GM10248 (cell line): ENCODE measurements at regions not wholly inside any gene's neighbourhood (a gene's known extent, or its start where the extent isn't known, plus 50 kb on each side); places are given as distances from the start of the nearest gene placed in this dataset.
"Not testable (repeated sequence)": the region's sequence is repeated elsewhere in the genome, so short reads cannot be mapped to it uniquely, and the experiment has no call there.

Experiments used
- CTCF ChIA-PET: fragments of 300-600 bp; sonication (Branson Sonifier 250); formaldehyde crosslinking; extraction: SDS; loops from one replicate; lab custom pipeline; 2021; ENCODE audit warnings: antibody characterized with exemption; lab: Yijun Ruan, JAX
- POLR2A ChIA-PET: fragments of 350-650 bp; sonication (Branson Sonifier 250); formaldehyde crosslinking; extraction: SDS; loops from one replicate; lab custom pipeline; 2020; ENCODE audit warnings: antibody characterized with exemption; lab: Yijun Ruan, JAX
- DNase-seq: peaks from one replicate; pipeline ENCODE4 v3.0.0; 2012; ENCODE audit errors: extremely low spot score
- CTCF ChIP-seq: IDR thresholded peaks from 2 replicates; pipeline ENCODE4 v1.5.1; 2012; ENCODE audit warnings: mild to moderate bottlenecking, low read depth; ENCODE audit errors: extremely low read depth, missing control alignments, control extremely low read depth

- CTCF ChIA-PET = interaction anchor here (1.2 kb wide), 1 partner anchor 11 kb away, joined by 3 read pairs; no protein-coding TSS in a partner anchor
- POLR2A ChIA-PET = no interaction called here
- TF ChIP-seq CTCF = no peak
- DNase-seq = no peak
Observed at GRCh38 chr12:128111951-128112350, 155.0 kb upstream of the TMEM132C start.

DNA sequence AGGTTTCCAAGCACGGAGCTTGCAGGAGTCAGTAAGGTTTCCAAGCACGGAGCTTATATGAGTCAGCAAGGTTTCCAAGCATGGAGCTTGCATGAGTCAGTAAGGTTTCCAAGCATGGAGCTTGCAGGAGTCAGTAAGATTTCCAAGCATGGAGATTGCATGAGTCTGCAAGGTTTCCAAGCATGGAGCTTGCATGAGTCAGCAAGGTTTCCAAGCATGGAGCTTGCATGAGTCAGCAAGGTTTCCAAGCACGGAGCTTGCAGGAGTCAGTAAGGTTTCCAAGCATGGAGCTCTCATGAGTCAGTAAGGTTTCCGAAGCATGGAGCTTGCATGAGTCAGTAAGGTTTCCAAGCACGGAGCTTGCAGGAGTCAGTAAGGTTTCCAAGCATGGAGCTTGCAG lies 153.7 kb upstream of the TMEM132C start:
- DNase-seq, POLR2A ChIA-PET: not testable (repeated sequence)
- CTCF ChIA-PET = interaction anchor here (1.2 kb wide), 1 partner anchor 10 kb away, joined by 3 read pairs; no protein-coding TSS in a partner anchor

DNA sequence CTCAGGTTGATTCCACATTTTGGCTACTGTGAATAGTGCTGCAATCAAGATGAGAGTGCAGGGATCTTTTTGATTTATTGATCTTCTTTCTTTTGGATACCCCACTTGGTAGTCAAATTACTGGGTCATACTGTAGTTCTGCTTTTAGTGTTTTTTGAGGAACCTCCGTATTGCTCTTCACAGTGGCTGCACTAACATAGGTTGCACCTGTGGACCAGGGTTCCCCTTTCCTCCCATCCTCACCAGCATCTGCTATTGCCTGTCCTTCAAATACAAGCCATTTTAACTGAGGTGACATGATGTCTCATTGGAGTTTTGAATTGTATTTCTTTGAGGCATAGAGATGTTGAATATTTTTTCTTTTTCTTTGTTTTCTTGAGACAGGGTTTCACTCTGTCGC lies 152.5 kb upstream of the TMEM132C start:
- DNase-seq = no peak
- TF ChIP-seq CTCF = no peak
- CTCF ChIA-PET = interaction anchor here (0.8 kb wide), 1 partner anchor 13 kb away, joined by 3 read pairs; no protein-coding TSS in a partner anchor
- POLR2A ChIA-PET = no interaction called here

- CTCF ChIA-PET = no interaction called here
- DNase-seq = no peak
- POLR2A ChIA-PET = no interaction called here
- TF ChIP-seq CTCF = no peak
Observed at GRCh38 chr12:128116537-128116936, 150.4 kb upstream of the TMEM132C start.

DNA sequence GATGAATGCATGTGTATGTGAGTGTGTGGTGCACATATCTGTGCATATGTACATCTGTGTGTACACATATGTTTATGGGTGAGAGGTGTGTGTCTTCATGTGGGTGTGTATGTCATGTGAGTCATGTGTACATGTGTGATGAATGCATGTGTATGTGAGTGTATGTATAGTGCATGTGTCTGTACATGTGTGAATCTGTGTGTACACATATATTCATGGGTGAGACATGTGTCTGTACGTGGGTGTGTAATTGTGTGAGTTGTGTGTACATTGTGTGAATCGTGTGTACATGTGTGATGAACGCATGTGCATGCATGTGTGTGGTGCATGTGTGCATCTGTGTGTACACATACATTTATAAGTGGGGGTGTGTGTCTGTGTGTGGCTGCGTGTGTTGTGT lies 146.9 kb upstream of the TMEM132C start:
- ChIA-PET POLR2A (no interaction called here), CTCF (no interaction called here)
- no peak for DNase-seq
- TF ChIP-seq CTCF = no peak

GRCh38 chr12:128121424-128121823 lies 145.5 kb upstream of the TMEM132C start:
- no peak for TF ChIP-seq CTCF
- CTCF ChIA-PET = no interaction called here
- no peak for DNase-seq
- POLR2A ChIA-PET = no interaction called here

DNA sequence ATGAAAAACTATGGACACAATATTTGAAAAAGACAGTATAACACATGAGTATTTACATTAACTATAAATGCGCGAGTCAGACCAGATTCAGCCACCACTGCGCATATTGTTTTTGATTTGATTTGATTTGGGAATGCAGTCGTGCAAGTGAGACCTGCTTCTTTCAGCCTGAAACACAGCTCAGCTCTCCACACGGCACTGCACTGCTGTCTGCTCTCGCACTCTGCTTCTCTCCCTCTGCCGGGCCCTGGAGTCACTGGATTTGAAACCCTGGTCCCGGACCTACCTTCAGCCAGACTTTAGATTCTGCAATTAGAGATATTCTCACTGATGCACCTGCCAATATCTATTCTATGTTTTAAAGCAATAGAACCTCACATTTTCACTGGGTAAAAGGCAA lies 143.9 kb upstream of the TMEM132C start:
- POLR2A ChIA-PET = no interaction called here
- CTCF ChIA-PET = interaction anchor here (0.9 to 1.8 kb wide), 2 partner anchors 11 to 26 kb away, joined by 3 read pairs; no protein-coding TSS in a partner anchor
- no peak for TF ChIP-seq CTCF
- DNase-seq = no peak
